HCT116 (cell line): ENCODE measurements at regions not wholly inside any gene's neighbourhood (a gene's known extent, or its start where the extent isn't known, plus 50 kb on each side); places are given as distances from the start of the nearest gene placed in this dataset.

Source experiments
- ATAC-seq: fragments of 200-7000 bp; cut with Tn5 transposase; 2 replicates; pipeline ENCODE4 v1.9.1; 2020; ENCODE audit warnings: mild to moderate bottlenecking, moderate library complexity
- BruUV-seq: library from RNA; stranded (reverse); fragments of 400-500 nt; replicated peaks from 2 replicates; lab custom pipeline; 2021; lab: Mats Ljungman, UMichigan
- CTCF ChIA-PET: fragments of 300-600 bp; sonication (Branson Sonifier 250); formaldehyde crosslinking; loops from one replicate; lab custom pipeline; 2021; ENCODE audit warnings: antibody characterized with exemption; lab: Charles Lee
- POLR2A ChIA-PET: fragments of 300-600, 350-600 bp; sonication (Branson Sonifier 250); formaldehyde crosslinking; loops from one replicate; lab custom pipeline; 2021; ENCODE audit warnings: antibody characterized with exemption; lab: Charles Lee
- RAD21 ChIA-PET, 2 experiments: fragments of 300-600 bp; sonication (Branson Sonifier 250); formaldehyde crosslinking; loops; one replicate each; lab custom pipeline; 2023; ENCODE audit warnings: low total read pairs in 2 of 2; ENCODE audit not compliant: uncharacterized antibody in 2 of 2, unreplicated experiment in 2 of 2, low non-redundant PET in 1 of 2; lab: Charles Lee
- DNase-seq: peaks from one replicate; pipeline ENCODE4 v3.0.0-alpha.2; 2010; ENCODE audit warnings: low read depth, low spot score
- H2AFZ ChIP-seq: fragments of 200-600 bp; shearing (Covaris generic), sonication (generic); 2 replicates; pipeline ENCODE4 v1.6.1; 2017; ENCODE audit warnings: low read depth, mixed run types, mixed read lengths, antibody characterized with exemption, low read length; ENCODE audit not compliant: poor library complexity, severe bottlenecking
- H3K27ac ChIP-seq: 2 replicates; pipeline ENCODE4 v1.5.1; 2012; ENCODE audit warnings: low read depth, low read length
- H3K27me3 ChIP-seq: fragments of 200-600 bp; sonication (generic); 2 replicates; pipeline ENCODE4 v1.6.1; 2016; ENCODE audit warnings: mixed run types, low read length, mixed read lengths; ENCODE audit not compliant: insufficient read depth
- H3K36me3 ChIP-seq, 2 experiments: fragments of 200-500 bp in 1 of 2; fragments of 200-600 bp in 1 of 2; sonication (Bioruptor generic) in 1 of 2; sonication (generic) in 1 of 2; 2 replicates each; pipeline versions ENCODE4 v1.5.1 to v1.6.1; 2014 to 2016; ENCODE audit warnings: low read length in 2 of 2, inconsistent platforms in 1 of 2, mixed read lengths in 1 of 2, mixed run types in 1 of 2; ENCODE audit not compliant: insufficient read depth in 2 of 2, control insufficient read depth in 1 of 2
- H3K4me1 ChIP-seq, 2 experiments: fragments of 200-600 bp in 1 of 2; sonication (generic) in 1 of 2; 2 replicates each; pipeline versions ENCODE4 v1.5.1 to v1.6.1; 2012 to 2017; ENCODE audit warnings: low read length in 2 of 2, inconsistent platforms in 1 of 2, mild to moderate bottlenecking in 1 of 2, mixed read lengths in 1 of 2, mixed run types in 1 of 2, moderate library complexity in 1 of 2; ENCODE audit not compliant: insufficient read depth in 2 of 2, control insufficient read depth in 1 of 2
- H3K4me2 ChIP-seq: fragments of 200-600 bp; sonication (generic); 2 replicates; pipeline ENCODE4 v1.6.1; 2017; ENCODE audit warnings: mixed run types, low read length, mixed read lengths
- H3K4me3 ChIP-seq, 2 experiments: fragments of 200-600 bp in 1 of 2; sonication (generic) in 1 of 2; replicated peaks in 1 of 2; 2 replicates each; pipeline ENCODE4 v1.5.1; 2011 to 2016; ENCODE audit warnings: low read length in 2 of 2, control low read depth in 1 of 2, low read depth in 1 of 2, mild to moderate bottlenecking in 1 of 2, mixed read lengths in 1 of 2, mixed run types in 1 of 2
- H3K79me2 ChIP-seq: fragments of 200-600 bp; sonication (generic); 2 replicates; pipeline ENCODE4 v1.6.1; 2017; ENCODE audit warnings: mild to moderate bottlenecking, mixed run types, low read length, moderate library complexity, mixed read lengths; ENCODE audit not compliant: insufficient read depth
- H3K9ac ChIP-seq: fragments of 200-600 bp; sonication (generic); 2 replicates; pipeline ENCODE4 v1.6.1; 2016; ENCODE audit warnings: low read length, mixed read lengths
- H3K9me2 ChIP-seq: fragments of 200-600 bp; sonication (generic), shearing (Covaris generic); 2 replicates; pipeline ENCODE4 v1.6.1; 2017; ENCODE audit warnings: mixed run types, mild to moderate bottlenecking, moderate library complexity; ENCODE audit not compliant: insufficient read depth
- H3K9me3 ChIP-seq, 2 experiments: fragments of 200-500 bp in 1 of 2; fragments of 200-600 bp in 1 of 2; sonication (Bioruptor generic) in 1 of 2; sonication (generic) in 1 of 2; 2 replicates each; pipeline ENCODE4 v1.6.1; 2014 to 2017; ENCODE audit warnings: low read length in 2 of 2, mixed read lengths in 2 of 2, inconsistent platforms in 1 of 2, low read depth in 1 of 2, mild to moderate bottlenecking in 1 of 2, mixed run types in 1 of 2, moderate library complexity in 1 of 2; ENCODE audit not compliant: control insufficient read depth in 1 of 2, insufficient read depth in 1 of 2
- H4K20me1 ChIP-seq: fragments of 200-600 bp; sonication (generic), shearing (Covaris generic); 2 replicates; pipeline ENCODE4 v1.6.1; 2017; ENCODE audit warnings: mixed run types, mild to moderate bottlenecking, moderate library complexity; ENCODE audit not compliant: insufficient read depth
- ATF3 ChIP-seq: IDR thresholded peaks from 2 replicates; pipeline ENCODE4 v1.6.1; 2012
- CBX3 ChIP-seq: IDR thresholded peaks from 2 replicates; pipeline ENCODE4 v1.6.1; 2012; ENCODE audit warnings: low read depth
- CTCF ChIP-seq, 3 experiments: fragments of 200-600 bp in 1 of 3; sonication (generic) in 1 of 3; IDR thresholded peaks in 2 of 3; conservative IDR thresholded peaks in 1 of 3; 2 replicates each; pipeline ENCODE4 v1.5.1; 2012 to 2017; ENCODE audit warnings: low read depth in 2 of 3, low read length in 2 of 3, antibody characterized with exemption in 1 of 3, borderline replicate concordance in 1 of 3, control low read depth in 1 of 3, mild to moderate bottlenecking in 1 of 3, mixed read lengths in 1 of 3, mixed run types in 1 of 3, moderate library complexity in 1 of 3; ENCODE audit not compliant: insufficient read depth in 1 of 3
- ELF1 ChIP-seq: IDR thresholded peaks from 2 replicates; pipeline ENCODE4 v1.6.1; 2012; ENCODE audit warnings: low read depth, borderline replicate concordance
- EZH2 ChIP-seq: fragments of 200-600 bp; sonication (generic); IDR thresholded peaks from 2 replicates; pipeline ENCODE4 v1.6.1; 2017; ENCODE audit warnings: antibody characterized with exemption, mixed run types
- EZH2phosphoT487 ChIP-seq: fragments of 200-600 bp; IDR thresholded peaks from 2 replicates; pipeline ENCODE4 v1.6.1; 2018; ENCODE audit warnings: antibody characterized with exemption, borderline replicate concordance
- JUND ChIP-seq: IDR thresholded peaks from 2 replicates; pipeline ENCODE4 v1.6.1; 2012
- POLR2AphosphoS5 ChIP-seq: IDR thresholded peaks from 2 replicates; pipeline ENCODE4 v1.6.1; 2011; ENCODE audit warnings: mild to moderate bottlenecking, low read depth, low read length, moderate library complexity
- RAD21 ChIP-seq: IDR thresholded peaks from 2 replicates; pipeline ENCODE4 v1.6.1; 2012; ENCODE audit warnings: low read depth, mild to moderate bottlenecking
- SIN3A ChIP-seq: IDR thresholded peaks from 2 replicates; pipeline ENCODE4 v1.6.1; 2012; ENCODE audit warnings: low read depth
- SRF ChIP-seq: IDR thresholded peaks from 2 replicates; pipeline ENCODE4 v1.6.1; 2012; ENCODE audit warnings: low read depth
- YY1 ChIP-seq: IDR thresholded peaks from 2 replicates; pipeline ENCODE4 v1.6.1; 2011; ENCODE audit warnings: low read length, low read depth, moderate library complexity, mild to moderate bottlenecking; ENCODE audit not compliant: insufficient replicate concordance; ENCODE audit errors: extremely low read depth
- ZFX ChIP-seq: fragments of 450-650 bp; IDR thresholded peaks from 2 replicates; pipeline ENCODE4 v1.6.1; 2017
- ZNF274 ChIP-seq: fragments of 200-500 bp; sonication (Bioruptor generic); IDR thresholded peaks from 2 replicates; pipeline ENCODE4 v1.6.1; 2014; ENCODE audit warnings: mild to moderate bottlenecking, low read depth, low read length, inconsistent platforms
- intact Hi-C: fragments of 100-400 bp; cut with micrococcal nuclease; formaldehyde crosslinking; loops from 2 replicates; pipeline ENCODE4 v1.10.0; 2022
- TF ChIP-seq, protein P1 (sequence below): IDR thresholded peaks from 2 replicates; pipeline ENCODE4 v1.6.1; 2011; ENCODE audit warnings: mild to moderate bottlenecking, low read length, moderate library complexity; ENCODE audit not compliant: insufficient replicate concordance; ENCODE audit errors: extremely low read depth
- TF ChIP-seq, protein P2 (sequence below): IDR thresholded peaks from 2 replicates; pipeline ENCODE4 v1.6.1; 2012

DNA sequence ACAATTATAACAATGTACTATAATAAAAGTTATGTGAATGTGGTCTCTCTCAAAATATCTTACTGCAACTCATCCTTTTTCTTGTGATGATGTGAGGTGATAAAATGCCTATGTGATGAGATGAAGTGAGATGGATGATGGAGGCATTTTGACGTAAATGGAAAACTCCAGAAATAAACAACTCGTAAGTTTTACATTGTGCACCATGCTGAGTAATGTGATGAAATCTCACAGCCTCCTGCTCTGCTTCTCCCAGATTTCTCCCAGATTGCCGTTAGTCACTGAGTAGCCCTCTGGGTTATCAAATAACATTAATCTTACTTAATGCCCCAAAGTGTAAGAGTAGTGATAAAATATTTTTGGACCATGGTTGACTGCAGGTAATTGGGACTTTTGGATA, 64.8 kb upstream of the SLCO2A1 start (continued):
- TF ChIP-seq, protein P1, sequence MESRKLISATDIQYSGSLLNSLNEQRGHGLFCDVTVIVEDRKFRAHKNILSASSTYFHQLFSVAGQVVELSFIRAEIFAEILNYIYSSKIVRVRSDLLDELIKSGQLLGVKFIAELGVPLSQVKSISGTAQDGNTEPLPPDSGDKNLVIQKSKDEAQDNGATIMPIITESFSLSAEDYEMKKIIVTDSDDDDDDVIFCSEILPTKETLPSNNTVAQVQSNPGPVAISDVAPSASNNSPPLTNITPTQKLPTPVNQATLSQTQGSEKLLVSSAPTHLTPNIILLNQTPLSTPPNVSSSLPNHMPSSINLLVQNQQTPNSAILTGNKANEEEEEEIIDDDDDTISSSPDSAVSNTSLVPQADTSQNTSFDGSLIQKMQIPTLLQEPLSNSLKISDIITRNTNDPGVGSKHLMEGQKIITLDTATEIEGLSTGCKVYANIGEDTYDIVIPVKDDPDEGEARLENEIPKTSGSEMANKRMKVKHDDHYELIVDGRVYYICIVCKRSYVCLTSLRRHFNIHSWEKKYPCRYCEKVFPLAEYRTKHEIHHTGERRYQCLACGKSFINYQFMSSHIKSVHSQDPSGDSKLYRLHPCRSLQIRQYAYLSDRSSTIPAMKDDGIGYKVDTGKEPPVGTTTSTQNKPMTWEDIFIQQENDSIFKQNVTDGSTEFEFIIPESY: no peak
- TF ChIP-seq, all 23 proteins: peak for 0

DNA sequence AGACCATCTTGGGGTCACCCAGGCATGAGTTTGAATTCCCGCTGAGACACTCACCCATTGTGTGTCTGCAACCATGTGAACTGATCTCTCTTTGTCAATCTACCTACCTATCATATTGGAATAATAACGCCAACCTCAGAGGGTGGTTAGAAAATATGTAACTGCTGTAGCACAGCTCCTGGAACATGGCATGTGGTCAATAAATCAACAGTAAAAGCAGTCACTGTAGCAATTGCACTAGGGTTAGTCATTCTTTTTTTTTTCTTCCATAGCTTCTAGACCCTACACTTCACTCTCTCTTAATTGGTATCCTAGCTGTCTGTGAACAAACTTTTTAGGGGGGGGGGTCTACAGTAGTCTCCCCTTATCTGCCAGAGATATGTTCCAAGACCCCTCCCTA, 64.2 kb upstream of the SLCO2A1 start:
- Histone ChIP-seq H3K4me3 (no peak overlapping the region), H3K4me1 (no peaks in the 10 kb centered on the region), H3K79me2 (no peaks in the 10 kb centered on the region), H4K20me1 (no peaks in the 10 kb centered on the region), H3K36me3 (no peaks in the 10 kb centered on the region), H3K9me2 (no peaks in the 10 kb centered on the region), H3K27me3 (no peaks in the 10 kb centered on the region), H3K9ac (no peak overlapping the region), H2AFZ (no peak overlapping the region), H3K9me3 (no peaks in the 10 kb centered on the region), H3K4me2 (no peak overlapping the region), H3K27ac (no peak overlapping the region)
- TF ChIP-seq, protein P2, sequence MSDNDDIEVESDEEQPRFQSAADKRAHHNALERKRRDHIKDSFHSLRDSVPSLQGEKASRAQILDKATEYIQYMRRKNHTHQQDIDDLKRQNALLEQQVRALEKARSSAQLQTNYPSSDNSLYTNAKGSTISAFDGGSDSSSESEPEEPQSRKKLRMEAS: no peak
- TF ChIP-seq SRF (no peak), ZFX (no peak), CBX3 (no peak), EZH2phosphoT487 (no peak), ZNF274 (no peak), YY1 (no peak), ELF1 (no peak), ATF3 (no peak), RAD21 (no peak), JUND (no peak), SIN3A (no peak), EZH2 (no peak), CTCF (IDR thresholded peaks at IDR 0.05 in 2 of 3, conservative IDR thresholded peaks at IDR 0.05 in 1 of 3; ENCODE audit: borderline replicate concordance in 1 of 3, insufficient read depth in 1 of 3, low read depth in 2 of 3, low read length in 2 of 3) (no peak), POLR2AphosphoS5 (no peak)
- TF ChIP-seq, protein P1: no peak
- no peak for ATAC-seq
- ChIA-PET CTCF (no interaction called here), RAD21 (no interaction called here), POLR2A (no interaction called here)
- BruUV-seq: no TSS peak
- no peak for DNase-seq
- intact Hi-C loops: no loop called here
